ENCODE measurements at regions not wholly inside any gene's neighbourhood (a gene's known extent, or its start where the extent isn't known, plus 50 kb on each side); places are given as distances from the start of the nearest gene placed in this dataset.

DNA sequence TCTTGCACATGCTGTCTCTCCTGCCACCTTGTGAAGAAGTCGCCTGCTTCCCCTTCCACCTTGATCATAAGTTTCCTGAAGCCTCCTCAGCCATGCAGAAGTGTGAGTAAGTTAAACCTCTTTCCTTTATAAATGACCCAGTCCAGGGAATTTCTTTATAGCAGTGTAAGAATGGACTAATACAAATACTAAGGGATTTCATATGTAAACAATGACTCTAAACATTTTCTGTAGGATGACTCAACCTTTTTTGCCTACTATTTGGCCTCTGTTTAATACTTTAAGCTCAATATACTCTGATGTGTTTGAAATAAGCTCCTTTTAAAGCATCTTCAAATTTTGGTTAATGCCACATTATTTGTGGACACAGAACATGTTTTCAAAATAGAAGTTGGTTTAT lies 813.5 kb upstream of the SLIT2 start:
- intact Hi-C loops (cut with micrococcal nuclease; ENCODE audit: unreplicated experiment) = no loop called here
- 6% methylated on average over 1 of the region's 1 CpG for WGBS (ENCODE audit: low lambda C conversion rate)
- Histone ChIP-seq H3K27ac (ENCODE audit: extremely low read length, insufficient read depth, low read length) (no peak overlapping the region), H3K27me3 (ENCODE audit: control insufficient read depth in 1 of 2, insufficient read depth in 2 of 2, low read length in 2 of 2) (no peaks in the 10 kb centered on the region), H3K4me3 (replicated peaks in 1 of 3; ENCODE audit: insufficient read depth in 1 of 3, low read depth in 2 of 3, low read length in 3 of 3) (no peak overlapping the region), H3K9ac (ENCODE audit: insufficient read depth, low read depth, low read length) (no peak overlapping the region), H3K9me3 (ENCODE audit: low read length) (peaks cover 94% of the 10 kb centered on the region), H3K36me3 (replicated peaks in 1 of 2; ENCODE audit: control insufficient read depth in 1 of 2, insufficient read depth in 2 of 2, low read length in 2 of 2) (no peaks in the 10 kb centered on the region), H2AFZ (ENCODE audit: low read length) (no peak overlapping the region), H3K4me2 (ENCODE audit: low read depth, low read length) (no peak overlapping the region), H4K20me1 (ENCODE audit: insufficient read depth, low read length) (no peaks in the 10 kb centered on the region), H3K4me1 (ENCODE audit: insufficient read depth, low read length) (no peaks in the 10 kb centered on the region), H3K79me2 (ENCODE audit: insufficient read depth, low read length) (no peaks in the 10 kb centered on the region)
- DNase-seq (ENCODE audit: low spot score) = no peak
- FAIRE-seq = no peak
- no TSS peak for BruUV-seq (replicated peaks)
- ChIA-PET CTCF (ENCODE audit: low intra/inter-chr PET ratio, low total read pairs) (no interaction called here), POLR2A (no interaction called here)
- ATAC-seq = no peak
- in situ Hi-C loops (cut with HindIII; ENCODE audit: extremely low pct_ligation_motif_present, low pct_unique_long_range_greater_than_20kb) = no loop called here
- TF ChIP-seq, protein P1, sequence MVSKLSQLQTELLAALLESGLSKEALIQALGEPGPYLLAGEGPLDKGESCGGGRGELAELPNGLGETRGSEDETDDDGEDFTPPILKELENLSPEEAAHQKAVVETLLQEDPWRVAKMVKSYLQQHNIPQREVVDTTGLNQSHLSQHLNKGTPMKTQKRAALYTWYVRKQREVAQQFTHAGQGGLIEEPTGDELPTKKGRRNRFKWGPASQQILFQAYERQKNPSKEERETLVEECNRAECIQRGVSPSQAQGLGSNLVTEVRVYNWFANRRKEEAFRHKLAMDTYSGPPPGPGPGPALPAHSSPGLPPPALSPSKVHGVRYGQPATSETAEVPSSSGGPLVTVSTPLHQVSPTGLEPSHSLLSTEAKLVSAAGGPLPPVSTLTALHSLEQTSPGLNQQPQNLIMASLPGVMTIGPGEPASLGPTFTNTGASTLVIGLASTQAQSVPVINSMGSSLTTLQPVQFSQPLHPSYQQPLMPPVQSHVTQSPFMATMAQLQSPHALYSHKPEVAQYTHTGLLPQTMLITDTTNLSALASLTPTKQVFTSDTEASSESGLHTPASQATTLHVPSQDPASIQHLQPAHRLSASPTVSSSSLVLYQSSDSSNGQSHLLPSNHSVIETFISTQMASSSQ (IDR thresholded peaks at IDR 0.05; ENCODE audit: low read depth) = no peak
- TF ChIP-seq, protein P1 (CRISPR knock-in tag; IDR thresholded peaks at IDR 0.05; ENCODE audit: borderline replicate concordance) = no peak
- TF ChIP-seq, protein P2, sequence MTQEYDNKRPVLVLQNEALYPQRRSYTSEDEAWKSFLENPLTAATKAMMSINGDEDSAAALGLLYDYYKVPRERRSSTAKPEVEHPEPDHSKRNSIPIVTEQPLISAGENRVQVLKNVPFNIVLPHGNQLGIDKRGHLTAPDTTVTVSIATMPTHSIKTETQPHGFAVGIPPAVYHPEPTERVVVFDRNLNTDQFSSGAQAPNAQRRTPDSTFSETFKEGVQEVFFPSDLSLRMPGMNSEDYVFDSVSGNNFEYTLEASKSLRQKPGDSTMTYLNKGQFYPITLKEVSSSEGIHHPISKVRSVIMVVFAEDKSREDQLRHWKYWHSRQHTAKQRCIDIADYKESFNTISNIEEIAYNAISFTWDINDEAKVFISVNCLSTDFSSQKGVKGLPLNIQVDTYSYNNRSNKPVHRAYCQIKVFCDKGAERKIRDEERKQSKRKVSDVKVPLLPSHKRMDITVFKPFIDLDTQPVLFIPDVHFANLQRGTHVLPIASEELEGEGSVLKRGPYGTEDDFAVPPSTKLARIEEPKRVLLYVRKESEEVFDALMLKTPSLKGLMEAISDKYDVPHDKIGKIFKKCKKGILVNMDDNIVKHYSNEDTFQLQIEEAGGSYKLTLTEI (CRISPR knock-in tag; conservative IDR thresholded peaks at IDR 0.05) = no peak
- TF ChIP-seq SRF (IDR thresholded peaks at IDR 0.05; ENCODE audit: low read depth, low read length) = no peak
- TF ChIP-seq, protein P3, sequence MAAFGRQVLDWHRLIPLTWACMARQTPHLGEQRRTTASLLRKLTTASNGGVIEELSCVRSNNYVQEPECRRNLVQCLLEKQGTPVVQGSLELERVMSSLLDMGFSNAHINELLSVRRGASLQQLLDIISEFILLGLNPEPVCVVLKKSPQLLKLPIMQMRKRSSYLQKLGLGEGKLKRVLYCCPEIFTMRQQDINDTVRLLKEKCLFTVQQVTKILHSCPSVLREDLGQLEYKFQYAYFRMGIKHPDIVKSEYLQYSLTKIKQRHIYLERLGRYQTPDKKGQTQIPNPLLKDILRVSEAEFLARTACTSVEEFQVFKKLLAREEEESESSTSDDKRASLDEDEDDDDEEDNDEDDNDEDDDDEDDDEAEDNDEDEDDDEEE (CRISPR knock-in tag; IDR thresholded peaks at IDR 0.05) = no peak
- TF ChIP-seq ARNT (IDR thresholded peaks at IDR 0.05) = no peak
- TF ChIP-seq PHF20 (CRISPR knock-in tag; IDR thresholded peaks at IDR 0.05) = no peak
- TF ChIP-seq ZNF468 (CRISPR knock-in tag; IDR thresholded peaks at IDR 0.05) = no peak

Measured in HepG2 (cell line).